Keratinocyte (primary cell): ENCODE measurements at regions not wholly inside any gene's neighbourhood (a gene's known extent, or its start where the extent isn't known, plus 50 kb on each side); places are given as distances from the start of the nearest gene placed in this dataset.

Source experiments
- DNase-seq: peaks from one replicate; pipeline ENCODE4 v3.0.0-alpha.2; 2011; ENCODE audit warnings: low read depth, missing footprints, low spot score
- FAIRE-seq: peaks from 2 replicates; lab custom pipeline; 2011; peaks lifted over from hg19 to GRCh38; lab: Jason Lieb, UNC
- H2AFZ ChIP-seq: 2 replicates; pipeline ENCODE4 v1.6.0; 2012; ENCODE audit warnings: low read length, control low read depth, inconsistent platforms; ENCODE audit not compliant: control insufficient read depth
- H3K27ac ChIP-seq: 2 replicates; pipeline ENCODE4 v1.5.1; 2011; ENCODE audit warnings: low read length; ENCODE audit not compliant: control insufficient read depth, insufficient read depth
- H3K27me3 ChIP-seq: 3 replicates; pipeline ENCODE4 v1.6.0; 2011; ENCODE audit warnings: low read length; ENCODE audit not compliant: control insufficient read depth, insufficient read depth; ENCODE audit errors: extremely low read depth
- H3K36me3 ChIP-seq, 2 experiments: 2 replicates in 1 of 2; 3 replicates in 1 of 2; pipeline ENCODE4 v1.5.1; 2011; ENCODE audit warnings: low read length in 2 of 2, mild to moderate bottlenecking in 1 of 2; ENCODE audit not compliant: control insufficient read depth in 2 of 2, insufficient read depth in 2 of 2; ENCODE audit errors: extremely low read depth in 1 of 2
- H3K4me1 ChIP-seq: 3 replicates; pipeline ENCODE4 v1.5.1; 2011; ENCODE audit warnings: low read length; ENCODE audit not compliant: control insufficient read depth, insufficient read depth; ENCODE audit errors: extremely low read depth
- H3K4me2 ChIP-seq: 3 replicates; pipeline ENCODE4 v1.6.0; 2011; ENCODE audit warnings: low read depth, low read length; ENCODE audit not compliant: control insufficient read depth, insufficient read depth; ENCODE audit errors: extremely low read depth
- H3K4me3 ChIP-seq, 3 experiments: fragments of 200-600 bp in 1 of 3; sonication (generic) in 1 of 3; 2 replicates in 2 of 3; 3 replicates in 1 of 3; pipeline ENCODE4 v1.5.1; 2011 to 2016; ENCODE audit warnings: low read length in 3 of 3, mild to moderate bottlenecking in 3 of 3, control low read depth in 2 of 3, inconsistent platforms in 1 of 3, low read depth in 1 of 3, mixed read lengths in 1 of 3, mixed run types in 1 of 3, moderate library complexity in 1 of 3; ENCODE audit not compliant: control insufficient read depth in 2 of 3, insufficient read depth in 2 of 3; ENCODE audit errors: extremely low read depth in 1 of 3
- H3K79me2 ChIP-seq: 2 replicates; pipeline ENCODE4 v1.6.0; 2012; ENCODE audit warnings: low read length; ENCODE audit not compliant: control insufficient read depth, insufficient read depth
- H3K9ac ChIP-seq: 3 replicates; pipeline ENCODE4 v1.6.0; 2011; ENCODE audit warnings: low read length; ENCODE audit not compliant: control insufficient read depth, insufficient read depth; ENCODE audit errors: extremely low read depth
- H3K9me1 ChIP-seq: 3 replicates; pipeline ENCODE4 v1.6.0; 2011; ENCODE audit warnings: low read length; ENCODE audit not compliant: control insufficient read depth, insufficient read depth; ENCODE audit errors: extremely low read depth
- H3K9me3 ChIP-seq: 2 replicates; pipeline ENCODE4 v1.5.1; 2012; ENCODE audit warnings: low read depth, low read length; ENCODE audit not compliant: control insufficient read depth
- H4K20me1 ChIP-seq: 3 replicates; pipeline ENCODE4 v1.6.0; 2011; ENCODE audit warnings: low read length; ENCODE audit not compliant: control insufficient read depth, insufficient read depth; ENCODE audit errors: extremely low read depth
- CTCF ChIP-seq, 3 experiments: IDR thresholded peaks in 1 of 3; conservative IDR thresholded peaks in 1 of 3; optimal IDR thresholded peaks in 1 of 3; 2 replicates in 2 of 3; 3 replicates in 1 of 3; pipeline versions ENCODE3 to v1.5.1; 2011; ENCODE audit warnings: low read length in 3 of 3, mild to moderate bottlenecking in 3 of 3, moderate library complexity in 2 of 3, control low read depth in 1 of 3, inconsistent platforms in 1 of 3; ENCODE audit not compliant: insufficient read depth in 2 of 3; ENCODE audit errors: extremely low read depth in 1 of 3
- EZH2 ChIP-seq: IDR thresholded peaks from one replicate; pipeline ENCODE4 v1.6.1; 2012; ENCODE audit warnings: inconsistent platforms, mild to moderate bottlenecking, low read length, moderate library complexity
- dilution Hi-C: fragments of 300-500 bp; cut with MboI; formaldehyde crosslinking; loops from one replicate; pipeline ENCODE4 v1.7.0; 2020; ENCODE audit warnings: low sequenced_read_pairs; ENCODE audit not compliant: extremely low pct_ligation_motif_present

GRCh38 chr13:48176781-48177180 is 56.2 kb upstream of the ITM2B start:
- H3K9me3 ChIP-seq, result no peaks in the 10 kb centered on the region
- H2AFZ ChIP-seq, result no peak overlapping the region
- no peaks in the 10 kb centered on the region for H3K9me1 ChIP-seq
- H3K79me2 ChIP-seq, result no peaks in the 10 kb centered on the region
- H3K4me2 ChIP-seq, result no peak overlapping the region
- TF ChIP-seq CTCF (optimal IDR thresholded peaks at IDR 0.05 in 1 of 3, IDR thresholded peaks at IDR 0.05 in 1 of 3, conservative IDR thresholded peaks at IDR 0.05 in 1 of 3; ENCODE audit: extremely low read depth in 1 of 3, insufficient read depth in 2 of 3, low read length in 3 of 3) (no peak), EZH2 (no peak)
- no peaks in the 10 kb centered on the region for H3K27me3 ChIP-seq
- no peak overlapping the region for H3K9ac ChIP-seq
- no peaks in the 10 kb centered on the region for H4K20me1 ChIP-seq
- FAIRE-seq (no peak), DNase-seq (no peak)
- H3K4me3 ChIP-seq, result no peak overlapping the region
- no peak overlapping the region for H3K27ac ChIP-seq
- no peaks in the 10 kb centered on the region for H3K36me3 ChIP-seq
- dilution Hi-C loops, result no loop called here
- no peaks in the 10 kb centered on the region for H3K4me1 ChIP-seq

GRCh38 chr13:48175185-48175584 is 57.8 kb upstream of the ITM2B start:
- no peaks in the 10 kb centered on the region for H3K36me3 ChIP-seq
- no peak overlapping the region for H3K9ac ChIP-seq
- no peak overlapping the region for H3K4me3 ChIP-seq
- H3K9me1 ChIP-seq, result no peaks in the 10 kb centered on the region
- no peaks in the 10 kb centered on the region for H4K20me1 ChIP-seq
- dilution Hi-C loops, result no loop called here
- no peaks in the 10 kb centered on the region for H3K27me3 ChIP-seq
- no peak for DNase-seq
- H3K27ac ChIP-seq, result no peak overlapping the region
- H3K9me3 ChIP-seq, result no peaks in the 10 kb centered on the region
- TF ChIP-seq CTCF (optimal IDR thresholded peaks at IDR 0.05 in 1 of 3, IDR thresholded peaks at IDR 0.05 in 1 of 3, conservative IDR thresholded peaks at IDR 0.05 in 1 of 3; ENCODE audit: extremely low read depth in 1 of 3, insufficient read depth in 2 of 3, low read length in 3 of 3) (no peak), EZH2 (no peak)
- no peak overlapping the region for H3K4me2 ChIP-seq
- no peaks in the 10 kb centered on the region for H3K4me1 ChIP-seq
- no peak for FAIRE-seq
- H3K79me2 ChIP-seq, result no peaks in the 10 kb centered on the region
- H2AFZ ChIP-seq, result no peak overlapping the region
